ENCODE measurements at regions not wholly inside any gene's neighbourhood (a gene's known extent, or its start where the extent isn't known, plus 50 kb on each side); places are given as distances from the start of the nearest gene placed in this dataset.

GRCh38 chr12:3958534-3958933, 85.3 kb upstream of the PARP11 start:
- Histone ChIP-seq H3K4me3 (no peak overlapping the region), H3K9me3 (replicated peaks; ENCODE audit: control insufficient read depth, insufficient read depth, low read length) (no peaks in the 10 kb centered on the region), H3K9ac (ENCODE audit: control insufficient read depth, insufficient read depth, low read length) (no peak overlapping the region), H3K27ac (ENCODE audit: control insufficient read depth, insufficient read depth) (no peak overlapping the region), H3K36me3 (ENCODE audit: control insufficient read depth in 2 of 2, insufficient read depth in 2 of 2, low read length in 1 of 2) (no peaks in the 10 kb centered on the region), H2AFZ (ENCODE audit: control insufficient read depth, low read depth, low read length) (no peak overlapping the region), H3K79me2 (ENCODE audit: control insufficient read depth, insufficient read depth, low read length) (no peaks in the 10 kb centered on the region), H3K4me2 (ENCODE audit: control insufficient read depth, insufficient read depth) (no peak overlapping the region), H3K27me3 (replicated peaks in 1 of 2; ENCODE audit: control insufficient read depth in 2 of 2, insufficient read depth in 2 of 2, low read length in 1 of 2) (peaks cover 0 to 3% of the 10 kb centered on the region in 2 experiments; a peak in 2 of 4 replicates), H4K20me1 (ENCODE audit: control insufficient read depth, insufficient read depth) (no peaks in the 10 kb centered on the region), H3K4me1 (ENCODE audit: control insufficient read depth, insufficient read depth, low read length) (no peaks in the 10 kb centered on the region)
- DNase-seq (ENCODE audit: low read depth, low spot score) (no peak), FAIRE-seq (no peak), ATAC-seq (no peak)
- 16% methylated on average over 6 of the region's 6 CpGs for WGBS (ENCODE audit: insufficient coverage, insufficient replicate concordance, low lambda C conversion rate, missing lambda C conversion rate)
- in situ Hi-C loops (cut with MboI): no loop called here
- BruUV-seq (replicated peaks): no TSS peak
- ChIA-PET POLR2A (no interaction called here), RAD21 (ENCODE audit: unreplicated experiment) (no interaction called here), SMC1A (ENCODE audit: uncharacterized antibody, unreplicated experiment) (no interaction called here), CTCF (no interaction called here)
- intact Hi-C loops (cut with micrococcal nuclease; ENCODE audit: unreplicated experiment): no loop called here
- TF ChIP-seq MXI1 (IDR thresholded peaks at IDR 0.05; ENCODE audit: low read depth, low read length) (no peak), TCF7 (IDR thresholded peaks at IDR 0.05; ENCODE audit: borderline replicate concordance) (no peak), CHD4 (IDR thresholded peaks at IDR 0.05) (no peak), FOS (IDR thresholded peaks at IDR 0.05; ENCODE audit: borderline replicate concordance, extremely low read depth, insufficient read length) (no peak), NRF1 (conservative IDR thresholded peaks at IDR 0.05; ENCODE audit: low read depth, low read length) (no peak), RBBP5 (conservative IDR thresholded peaks at IDR 0.05) (no peak), KLF5 (IDR thresholded peaks at IDR 0.05; ENCODE audit: partially characterized antibody) (no peak), PRDM15 (CRISPR knock-in tag; IDR thresholded peaks at IDR 0.05) (no peak), SREBF1 (IDR thresholded peaks at IDR 0.05; ENCODE audit: low read length) (no peak), EED (IDR thresholded peaks at IDR 0.05; ENCODE audit: low read depth) (no peak)
